ENCODE measurements at regions not wholly inside any gene's neighbourhood (a gene's known extent, or its start where the extent isn't known, plus 50 kb on each side); places are given as distances from the start of the nearest gene placed in this dataset.

DNA sequence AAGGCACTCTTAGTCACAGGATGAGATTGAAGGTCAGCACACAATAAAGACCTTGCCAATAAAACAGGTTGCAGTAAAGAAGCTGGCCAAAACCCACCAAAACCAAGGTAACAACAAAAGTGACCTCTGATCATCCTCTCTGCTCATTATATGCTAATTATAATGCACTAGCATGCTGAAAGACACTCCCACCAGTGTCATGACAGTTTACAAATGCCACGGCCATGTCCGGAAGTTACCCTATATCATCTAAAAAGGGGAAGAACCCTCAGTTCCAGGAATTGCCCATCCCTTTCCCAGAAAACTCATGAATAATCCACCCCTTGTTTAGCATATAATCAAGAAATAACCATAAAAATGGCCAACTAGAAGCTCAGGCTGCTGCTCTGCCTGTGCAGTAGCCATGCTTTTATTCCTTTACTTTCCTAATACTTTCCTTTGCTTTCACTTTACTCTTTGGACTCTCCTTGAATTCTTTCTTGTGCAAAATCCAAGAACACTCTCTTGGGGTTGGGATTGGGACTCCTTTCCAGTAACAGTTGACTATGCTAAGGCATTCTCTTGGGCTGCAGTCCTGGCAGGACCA, 527.3 kb upstream of the MAP3K7 start:
- peaks cover 0 to 4% (median 0%) of the 10 kb centered on the region in 4 donors for H3K27me3 ChIP-seq
- intact Hi-C loops (cut with DNase I) = no loop called here
- TF ChIP-seq, protein P1, sequence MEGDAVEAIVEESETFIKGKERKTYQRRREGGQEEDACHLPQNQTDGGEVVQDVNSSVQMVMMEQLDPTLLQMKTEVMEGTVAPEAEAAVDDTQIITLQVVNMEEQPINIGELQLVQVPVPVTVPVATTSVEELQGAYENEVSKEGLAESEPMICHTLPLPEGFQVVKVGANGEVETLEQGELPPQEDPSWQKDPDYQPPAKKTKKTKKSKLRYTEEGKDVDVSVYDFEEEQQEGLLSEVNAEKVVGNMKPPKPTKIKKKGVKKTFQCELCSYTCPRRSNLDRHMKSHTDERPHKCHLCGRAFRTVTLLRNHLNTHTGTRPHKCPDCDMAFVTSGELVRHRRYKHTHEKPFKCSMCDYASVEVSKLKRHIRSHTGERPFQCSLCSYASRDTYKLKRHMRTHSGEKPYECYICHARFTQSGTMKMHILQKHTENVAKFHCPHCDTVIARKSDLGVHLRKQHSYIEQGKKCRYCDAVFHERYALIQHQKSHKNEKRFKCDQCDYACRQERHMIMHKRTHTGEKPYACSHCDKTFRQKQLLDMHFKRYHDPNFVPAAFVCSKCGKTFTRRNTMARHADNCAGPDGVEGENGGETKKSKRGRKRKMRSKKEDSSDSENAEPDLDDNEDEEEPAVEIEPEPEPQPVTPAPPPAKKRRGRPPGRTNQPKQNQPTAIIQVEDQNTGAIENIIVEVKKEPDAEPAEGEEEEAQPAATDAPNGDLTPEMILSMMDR (IDR thresholded peaks at IDR 0.05) = no peak
- no peaks in the 10 kb centered on the region for H3K36me3 ChIP-seq
- WGBS, 2 donors = 70 to 86% methylated on average over 2 of the region's 2 CpGs
- ATAC-seq = no peak
- no peak for FAIRE-seq
- no peak overlapping the region for H3K4me3 ChIP-seq
- H3K4me1 ChIP-seq = no peaks in the 10 kb centered on the region
- H3K27ac ChIP-seq = no peak overlapping the region
- H3K9me3 ChIP-seq = no peaks in the 10 kb centered on the region
- no peak for DNase-seq

DNA sequence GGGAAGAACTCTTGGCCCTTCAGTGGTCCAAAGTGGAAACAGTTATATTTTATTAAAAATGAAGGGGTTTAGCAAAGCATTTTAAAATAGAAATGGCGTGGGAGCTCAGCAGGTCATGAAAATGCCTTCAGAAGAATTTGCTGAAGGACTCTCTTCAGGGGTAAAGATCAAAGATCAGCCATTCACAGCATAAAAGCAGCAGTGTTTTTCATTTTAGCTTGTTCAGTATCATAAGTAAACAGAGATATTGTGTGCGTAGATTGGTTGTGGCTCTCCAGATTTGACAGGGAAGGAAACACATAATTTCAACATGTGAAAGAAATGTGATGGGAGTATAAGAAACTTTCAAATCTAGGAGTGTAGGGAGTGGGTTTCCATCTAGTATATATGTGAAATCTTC, 519.2 kb upstream of the MAP3K7 start:
- WGBS, 2 donors = 11 to 14% methylated on average over 2 of the region's 2 CpGs
- no peak for FAIRE-seq
- H3K27ac ChIP-seq = no peak overlapping the region

DNA sequence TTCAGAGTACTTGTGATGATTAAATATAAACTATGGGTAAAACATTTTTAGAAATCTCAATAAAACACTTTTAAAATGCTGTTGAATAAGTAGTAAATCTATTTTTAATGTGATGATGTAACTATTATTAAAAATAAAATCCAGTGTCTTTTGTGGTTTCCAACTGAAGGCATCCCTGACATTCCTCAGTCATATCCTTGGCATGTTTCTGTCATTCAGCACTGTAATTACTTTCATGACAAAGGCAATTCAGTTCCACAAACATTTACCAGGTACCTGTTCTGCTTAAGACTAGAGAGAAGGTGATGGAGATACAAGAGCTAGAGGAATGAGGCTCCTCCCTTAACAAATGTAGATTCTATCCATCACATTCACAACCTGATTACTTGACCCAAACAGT, 518.7 kb upstream of the MAP3K7 start:
- DNase-seq = no peak
- intact Hi-C loops (cut with DNase I) = no loop called here
- H3K4me1 ChIP-seq = no peaks in the 10 kb centered on the region
- H3K4me3 ChIP-seq = no peak overlapping the region
- TF ChIP-seq, protein P1 (IDR thresholded peaks at IDR 0.05) = no peak
- no peaks in the 10 kb centered on the region for H3K9me3 ChIP-seq
- H3K27me3 ChIP-seq = no peaks in the 10 kb centered on the region
- no peaks in the 10 kb centered on the region for H3K36me3 ChIP-seq
- no peak for FAIRE-seq
- no peak for ATAC-seq
- H3K27ac ChIP-seq = no peak overlapping the region

More for the DNA sequence above, 519.2 kb upstream of the MAP3K7 start:
- TF ChIP-seq, protein P1 (IDR thresholded peaks at IDR 0.05) = no peak
- Histone ChIP-seq H3K4me3 (no peak overlapping the region), H3K9me3 (no peaks in the 10 kb centered on the region), H3K4me1 (no peaks in the 10 kb centered on the region), H3K27me3 (no peaks in the 10 kb centered on the region), H3K36me3 (no peaks in the 10 kb centered on the region)
- intact Hi-C loops (cut with DNase I) = no loop called here
- DNase-seq (no peak), ATAC-seq (no peak)

DNA sequence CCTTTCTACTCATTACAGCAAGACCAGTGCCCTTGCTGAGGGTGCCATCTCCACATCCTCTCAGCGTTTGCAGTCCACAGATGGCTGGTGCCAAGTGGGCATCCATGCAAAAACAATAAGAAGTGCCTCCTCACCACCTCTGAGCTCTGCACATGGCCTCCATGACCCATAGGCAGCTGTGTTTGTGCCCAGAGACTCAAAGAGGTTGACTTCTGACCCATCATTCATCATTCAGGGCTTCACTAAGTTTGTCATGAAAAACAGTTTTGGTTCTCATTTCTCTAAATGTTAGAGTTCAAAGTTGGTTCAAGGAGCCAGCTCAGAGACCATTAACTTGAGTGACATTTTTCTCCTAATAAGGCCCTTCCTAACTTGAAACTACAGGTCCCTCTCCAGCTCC, 512.6 kb upstream of the MAP3K7 start:
- Histone ChIP-seq H3K4me3 (no peak overlapping the region), H3K27ac (no peak overlapping the region), H3K27me3 (no peaks in the 10 kb centered on the region), H3K9me3 (no peaks in the 10 kb centered on the region), H3K36me3 (no peaks in the 10 kb centered on the region), H3K4me1 (no peaks in the 10 kb centered on the region)
- WGBS, 2 donors = 39 to 44% methylated on average over 1 of the region's 1 CpG
- no peak for DNase-seq
- no peak for ATAC-seq
- intact Hi-C loops (cut with DNase I) = no loop called here
- TF ChIP-seq, protein P1 (IDR thresholded peaks at IDR 0.05) = no peak
- FAIRE-seq = no peak

DNA sequence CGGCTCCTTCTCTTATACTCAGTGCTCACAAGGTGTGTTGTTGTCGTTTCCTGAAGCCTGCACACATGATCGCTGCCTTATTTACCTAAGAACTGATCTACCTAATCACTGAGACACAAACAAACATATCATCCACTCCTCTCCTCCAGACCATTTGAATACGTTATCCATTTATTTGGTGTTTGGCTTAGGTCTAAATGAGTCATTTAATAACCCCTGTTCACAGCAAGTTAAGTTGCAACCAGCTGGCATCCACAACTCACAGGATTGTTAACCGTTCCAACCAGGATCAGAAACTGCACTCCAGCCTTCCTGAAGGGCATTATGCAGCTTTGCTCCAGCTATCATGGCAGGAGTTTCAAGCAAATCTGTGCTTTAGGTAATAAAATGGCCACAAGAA, 511.1 kb upstream of the MAP3K7 start:
- ATAC-seq (peak in 1 of 4 donors; percentile 35), DNase-seq (no peak), FAIRE-seq (no peak)
- Histone ChIP-seq H3K9me3 (no peaks in the 10 kb centered on the region), H3K27me3 (no peaks in the 10 kb centered on the region), H3K4me1 (no peaks in the 10 kb centered on the region), H3K27ac (no peak overlapping the region), H3K4me3 (no peak overlapping the region), H3K36me3 (no peaks in the 10 kb centered on the region)
- TF ChIP-seq, protein P1 (IDR thresholded peaks at IDR 0.05) = no peak
- 18 to 20% methylated on average over 5 of the region's 5 CpGs for WGBS, 2 donors
- intact Hi-C loops (cut with DNase I) = no loop called here
